ENCODE measurements at regions not wholly inside any gene's neighbourhood (a gene's known extent, or its start where the extent isn't known, plus 50 kb on each side); places are given as distances from the start of the nearest gene placed in this dataset.

GRCh38 chr16:54815177-54815576 lies 115.5 kb upstream of the IRX5 start:
- Histone ChIP-seq H3K27me3 (ENCODE audit: insufficient read depth, low read depth, low read length) (no peaks in the 10 kb centered on the region), H4K20me1 (ENCODE audit: insufficient read depth) (no peaks in the 10 kb centered on the region), H3K9me3 (ENCODE audit: low read length) (no peaks in the 10 kb centered on the region), H3K9ac (ENCODE audit: low read length) (no peak overlapping the region), H3K4me3 (ENCODE audit: low read length) (no peak overlapping the region), H2AFZ (ENCODE audit: low read depth, low read length) (no peak overlapping the region), H3K36me3 (ENCODE audit: insufficient read depth, low read length) (no peaks in the 10 kb centered on the region), H3K79me2 (replicated peaks; ENCODE audit: insufficient read depth, low read length) (no peaks in the 10 kb centered on the region), H3K4me2 (ENCODE audit: low read length) (no peak overlapping the region), H3F3A (ENCODE audit: insufficient read depth, low read length, poor library complexity, severe bottlenecking) (no peaks in the 10 kb centered on the region), H3K9me2 (ENCODE audit: insufficient read depth, low read length) (no peaks in the 10 kb centered on the region), H3K27ac (ENCODE audit: low read length) (no peak overlapping the region)
- no peak for TF ChIP-seq TAF1 (IDR thresholded peaks at IDR 0.05; ENCODE audit: low read depth)
- no peak for TF ChIP-seq POLR2AphosphoS5 (IDR thresholded peaks at IDR 0.05)
- TF ChIP-seq, protein P1, sequence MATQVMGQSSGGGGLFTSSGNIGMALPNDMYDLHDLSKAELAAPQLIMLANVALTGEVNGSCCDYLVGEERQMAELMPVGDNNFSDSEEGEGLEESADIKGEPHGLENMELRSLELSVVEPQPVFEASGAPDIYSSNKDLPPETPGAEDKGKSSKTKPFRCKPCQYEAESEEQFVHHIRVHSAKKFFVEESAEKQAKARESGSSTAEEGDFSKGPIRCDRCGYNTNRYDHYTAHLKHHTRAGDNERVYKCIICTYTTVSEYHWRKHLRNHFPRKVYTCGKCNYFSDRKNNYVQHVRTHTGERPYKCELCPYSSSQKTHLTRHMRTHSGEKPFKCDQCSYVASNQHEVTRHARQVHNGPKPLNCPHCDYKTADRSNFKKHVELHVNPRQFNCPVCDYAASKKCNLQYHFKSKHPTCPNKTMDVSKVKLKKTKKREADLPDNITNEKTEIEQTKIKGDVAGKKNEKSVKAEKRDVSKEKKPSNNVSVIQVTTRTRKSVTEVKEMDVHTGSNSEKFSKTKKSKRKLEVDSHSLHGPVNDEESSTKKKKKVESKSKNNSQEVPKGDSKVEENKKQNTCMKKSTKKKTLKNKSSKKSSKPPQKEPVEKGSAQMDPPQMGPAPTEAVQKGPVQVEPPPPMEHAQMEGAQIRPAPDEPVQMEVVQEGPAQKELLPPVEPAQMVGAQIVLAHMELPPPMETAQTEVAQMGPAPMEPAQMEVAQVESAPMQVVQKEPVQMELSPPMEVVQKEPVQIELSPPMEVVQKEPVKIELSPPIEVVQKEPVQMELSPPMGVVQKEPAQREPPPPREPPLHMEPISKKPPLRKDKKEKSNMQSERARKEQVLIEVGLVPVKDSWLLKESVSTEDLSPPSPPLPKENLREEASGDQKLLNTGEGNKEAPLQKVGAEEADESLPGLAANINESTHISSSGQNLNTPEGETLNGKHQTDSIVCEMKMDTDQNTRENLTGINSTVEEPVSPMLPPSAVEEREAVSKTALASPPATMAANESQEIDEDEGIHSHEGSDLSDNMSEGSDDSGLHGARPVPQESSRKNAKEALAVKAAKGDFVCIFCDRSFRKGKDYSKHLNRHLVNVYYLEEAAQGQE (IDR thresholded peaks at IDR 0.05; ENCODE audit: borderline replicate concordance) = no peak
- TF ChIP-seq SMC3 (conservative IDR thresholded peaks at IDR 0.05; ENCODE audit: poor library complexity) = no peak
- no peak for TF ChIP-seq MXI1 (conservative IDR thresholded peaks at IDR 0.05; ENCODE audit: poor library complexity, severe bottlenecking)
- TF ChIP-seq RAD21 (conservative IDR thresholded peaks at IDR 0.05) = no peak
- no peak for TF ChIP-seq EP300 (conservative IDR thresholded peaks at IDR 0.05; ENCODE audit: poor library complexity, severe bottlenecking)
- TF ChIP-seq CTCF (IDR thresholded peaks at IDR 0.05; ENCODE audit: poor library complexity, severe bottlenecking) = no peak
- TF ChIP-seq EZH2 (IDR thresholded peaks at IDR 0.05; ENCODE audit: borderline replicate concordance, insufficient read depth, low read length, poor library complexity, severe bottlenecking) = no peak

GRCh38 chr16:54813778-54814177 lies 116.9 kb upstream of the IRX5 start:
- no peaks in the 10 kb centered on the region for H3F3A ChIP-seq (ENCODE audit: insufficient read depth, low read length, poor library complexity, severe bottlenecking)
- no peak overlapping the region for H3K4me2 ChIP-seq (ENCODE audit: low read length)
- H3K4me3 ChIP-seq (ENCODE audit: low read length) = no peak overlapping the region
- no peaks in the 10 kb centered on the region for H3K9me2 ChIP-seq (ENCODE audit: insufficient read depth, low read length)
- TF ChIP-seq CTCF (IDR thresholded peaks at IDR 0.05; ENCODE audit: poor library complexity, severe bottlenecking) = no peak
- TF ChIP-seq, protein P1 (IDR thresholded peaks at IDR 0.05; ENCODE audit: borderline replicate concordance) = no peak
- no peak for TF ChIP-seq POLR2AphosphoS5 (IDR thresholded peaks at IDR 0.05)
- TF ChIP-seq EZH2 (IDR thresholded peaks at IDR 0.05; ENCODE audit: borderline replicate concordance, insufficient read depth, low read length, poor library complexity, severe bottlenecking) = no peak
- TF ChIP-seq TAF1 (IDR thresholded peaks at IDR 0.05; ENCODE audit: low read depth) = no peak
- no peak for TF ChIP-seq RAD21 (conservative IDR thresholded peaks at IDR 0.05)
- TF ChIP-seq MXI1 (conservative IDR thresholded peaks at IDR 0.05; ENCODE audit: poor library complexity, severe bottlenecking) = no peak
- no peak for TF ChIP-seq EP300 (conservative IDR thresholded peaks at IDR 0.05; ENCODE audit: poor library complexity, severe bottlenecking)
- TF ChIP-seq SMC3 (conservative IDR thresholded peaks at IDR 0.05; ENCODE audit: poor library complexity) = no peak
- H3K27ac ChIP-seq (ENCODE audit: low read length) = no peak overlapping the region
- H3K27me3 ChIP-seq (ENCODE audit: insufficient read depth, low read depth, low read length) = no peaks in the 10 kb centered on the region
- H3K9ac ChIP-seq (ENCODE audit: low read length) = no peak overlapping the region
- H4K20me1 ChIP-seq (ENCODE audit: insufficient read depth) = no peaks in the 10 kb centered on the region
- no peak overlapping the region for H2AFZ ChIP-seq (ENCODE audit: low read depth, low read length)
- no peaks in the 10 kb centered on the region for H3K79me2 ChIP-seq (replicated peaks; ENCODE audit: insufficient read depth, low read length)
- H3K9me3 ChIP-seq (ENCODE audit: low read length) = no peaks in the 10 kb centered on the region
- no peaks in the 10 kb centered on the region for H3K36me3 ChIP-seq (ENCODE audit: insufficient read depth, low read length)
